ENCODE measurements at regions not wholly inside any gene's neighbourhood (a gene's known extent, or its start where the extent isn't known, plus 50 kb on each side); places are given as distances from the start of the nearest gene placed in this dataset.
A peak's percentile ranks its signal among the peaks of the same experiment; 100 is the strongest.

DNA sequence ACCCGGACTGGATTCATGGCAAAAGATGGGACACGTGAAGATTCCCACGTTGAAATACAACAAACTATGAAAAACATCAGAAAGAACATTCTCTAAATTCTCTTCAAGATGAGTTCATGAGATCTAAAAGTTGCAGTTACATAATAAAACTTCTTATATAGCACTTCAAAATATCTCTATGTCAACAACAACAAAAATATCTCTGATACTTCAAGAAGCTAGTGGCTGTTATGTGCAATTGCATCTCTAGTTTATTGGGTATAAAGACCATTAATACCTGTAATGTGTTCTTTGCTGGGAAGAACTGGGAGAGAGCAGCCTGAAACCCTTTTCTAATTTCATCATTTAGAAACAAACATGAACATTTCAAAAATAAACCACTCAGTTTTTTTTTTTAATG, 69.2 kb upstream of the RGS6 start:
- H3K4me3 ChIP-seq (ENCODE audit: low read length) = no peak overlapping the region
- TF ChIP-seq CTCF (conservative IDR thresholded peaks at IDR 0.05; ENCODE audit: low read length) = peak; percentile 20
- DNase-seq (ENCODE audit: low read depth) = no peak

GRCh38 chr14:71863766-71864165, 68.5 kb upstream of the RGS6 start:
- H3K4me3 ChIP-seq (ENCODE audit: low read length) = no peak overlapping the region
- no peak for DNase-seq (ENCODE audit: low read depth)
- TF ChIP-seq CTCF (conservative IDR thresholded peaks at IDR 0.05; ENCODE audit: low read length) = no peak
